Caco-2 (cell line): ENCODE measurements at regions not wholly inside any gene's neighbourhood (a gene's known extent, or its start where the extent isn't known, plus 50 kb on each side); places are given as distances from the start of the nearest gene placed in this dataset.

Experiments
- BruUV-seq: library from RNA; stranded (reverse); fragments of 400-500 nt; replicated peaks from 2 replicates; lab custom pipeline; 2021; lab: Mats Ljungman, UMichigan
- CTCF ChIA-PET: fragments of 300-600 bp; sonication (Branson Sonifier 250); formaldehyde crosslinking; loops from one replicate; lab custom pipeline; 2022; ENCODE audit warnings: antibody characterized with exemption; lab: Charles Lee
- POLR2A ChIA-PET: fragments of 300-600 bp; sonication (Branson Sonifier 250); formaldehyde crosslinking; loops from one replicate; lab custom pipeline; 2022; ENCODE audit warnings: antibody characterized with exemption; lab: Charles Lee
- DNase-seq, 2 experiments: peaks; one replicate each; pipeline versions ENCODE4 v3.0.0 to v3.0.0-alpha.2; 2020 to 2022
- H3K27me3 ChIP-seq: replicated peaks from 2 replicates; pipeline ENCODE4 v1.6.0; 2011; ENCODE audit warnings: low read length; ENCODE audit not compliant: control insufficient read depth, insufficient read depth
- H3K36me3 ChIP-seq: 2 replicates; pipeline ENCODE4 v1.5.1; 2011; ENCODE audit warnings: low read length; ENCODE audit not compliant: control insufficient read depth, insufficient read depth
- H3K4me1 ChIP-seq: fragments of 250-450 bp; sonication (Bioruptor Pico); 2 replicates; pipeline ENCODE4 v1.5.1; 2020; ENCODE audit warnings: mild to moderate bottlenecking
- H3K4me3 ChIP-seq: 2 replicates; pipeline ENCODE4 v1.5.1; 2011; ENCODE audit warnings: low read depth, mild to moderate bottlenecking, control low read depth, low read length
- H3K9me3 ChIP-seq: fragments of 250-450 bp; sonication (Bioruptor Pico); 2 replicates; pipeline ENCODE4 v1.5.1; 2020; ENCODE audit warnings: mild to moderate bottlenecking, moderate library complexity
- H3K27ac Mint-ChIP-seq: one replicate; pipeline ENCODE4 v1.8.0; 2022; ENCODE audit warnings: mixed read lengths; ENCODE audit not compliant: unreplicated experiment
- H3K27me3 Mint-ChIP-seq: one replicate; pipeline ENCODE4 v1.8.0; 2022; ENCODE audit warnings: mixed read lengths; ENCODE audit not compliant: insufficient read depth, unreplicated experiment
- H3K36me3 Mint-ChIP-seq: one replicate; pipeline ENCODE4 v1.8.0; 2022; ENCODE audit warnings: mild to moderate bottlenecking, mixed read lengths; ENCODE audit not compliant: insufficient read depth, unreplicated experiment
- H3K4me1 Mint-ChIP-seq: one replicate; pipeline ENCODE4 v1.8.0; 2022; ENCODE audit warnings: low read depth, mixed read lengths; ENCODE audit not compliant: unreplicated experiment
- H3K4me3 Mint-ChIP-seq: one replicate; pipeline ENCODE4 v1.8.0; 2022; ENCODE audit warnings: mild to moderate bottlenecking, moderate library complexity, mixed read lengths; ENCODE audit not compliant: unreplicated experiment
- H3K9me3 Mint-ChIP-seq: one replicate; pipeline ENCODE4 v1.8.0; 2022; ENCODE audit warnings: mixed read lengths; ENCODE audit not compliant: unreplicated experiment
- intact Hi-C: fragments of 100-400 bp; cut with micrococcal nuclease; formaldehyde crosslinking; loops from one replicate; pipeline ENCODE4 v1.10.0; 2022; ENCODE audit not compliant: unreplicated experiment
- TF ChIP-seq, protein P1 (sequence below), 2 experiments: fragments of 200-600 bp in 1 of 2; IDR thresholded peaks; 1 replicate in 1 of 2; 2 replicates in 1 of 2; pipeline versions ENCODE4 v1.5.1 to v1.8.0; 2011 to 2022; ENCODE audit warnings: antibody characterized with exemption in 1 of 2, control low read depth in 1 of 2, inconsistent platforms in 1 of 2, low read depth in 1 of 2, low read length in 1 of 2, mild to moderate bottlenecking in 1 of 2, moderate library complexity in 1 of 2; ENCODE audit not compliant: insufficient read depth in 1 of 2, severe bottlenecking in 1 of 2, unreplicated experiment in 1 of 2

DNA sequence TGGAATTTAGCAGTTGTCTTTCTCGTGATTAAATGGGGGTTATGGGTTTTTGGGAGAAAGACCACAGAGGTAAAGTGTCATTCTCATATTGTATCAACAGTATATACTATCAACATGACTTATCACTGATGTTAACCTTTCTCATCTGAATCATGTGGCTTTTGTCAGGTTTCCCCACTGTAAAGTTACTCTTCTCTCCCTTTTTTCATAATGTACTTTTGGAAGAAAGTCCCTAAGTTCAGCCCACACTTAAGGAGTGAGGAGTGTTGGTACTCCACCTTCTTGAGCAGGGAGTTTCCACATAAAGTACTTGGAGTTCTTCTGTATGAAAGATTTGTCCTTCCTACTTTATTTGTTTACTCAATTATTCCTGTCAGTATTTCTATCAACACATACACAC, 169.9 kb downstream of the ZNF330 start:
- no peak overlapping the region for H3K4me3 ChIP-seq
- ChIA-PET CTCF (no interaction called here), POLR2A (no interaction called here)
- peaks cover 7% of the 10 kb centered on the region for H3K27me3 Mint-ChIP-seq
- BruUV-seq, result no TSS peak
- no peak for DNase-seq
- TF ChIP-seq, protein P1, sequence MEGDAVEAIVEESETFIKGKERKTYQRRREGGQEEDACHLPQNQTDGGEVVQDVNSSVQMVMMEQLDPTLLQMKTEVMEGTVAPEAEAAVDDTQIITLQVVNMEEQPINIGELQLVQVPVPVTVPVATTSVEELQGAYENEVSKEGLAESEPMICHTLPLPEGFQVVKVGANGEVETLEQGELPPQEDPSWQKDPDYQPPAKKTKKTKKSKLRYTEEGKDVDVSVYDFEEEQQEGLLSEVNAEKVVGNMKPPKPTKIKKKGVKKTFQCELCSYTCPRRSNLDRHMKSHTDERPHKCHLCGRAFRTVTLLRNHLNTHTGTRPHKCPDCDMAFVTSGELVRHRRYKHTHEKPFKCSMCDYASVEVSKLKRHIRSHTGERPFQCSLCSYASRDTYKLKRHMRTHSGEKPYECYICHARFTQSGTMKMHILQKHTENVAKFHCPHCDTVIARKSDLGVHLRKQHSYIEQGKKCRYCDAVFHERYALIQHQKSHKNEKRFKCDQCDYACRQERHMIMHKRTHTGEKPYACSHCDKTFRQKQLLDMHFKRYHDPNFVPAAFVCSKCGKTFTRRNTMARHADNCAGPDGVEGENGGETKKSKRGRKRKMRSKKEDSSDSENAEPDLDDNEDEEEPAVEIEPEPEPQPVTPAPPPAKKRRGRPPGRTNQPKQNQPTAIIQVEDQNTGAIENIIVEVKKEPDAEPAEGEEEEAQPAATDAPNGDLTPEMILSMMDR (IDR thresholded peaks at IDR 0.05; ENCODE audit: insufficient read depth in 1 of 2, low read depth in 1 of 2, low read length in 1 of 2, severe bottlenecking in 1 of 2, unreplicated experiment in 1 of 2), result no peak
- H3K36me3 Mint-ChIP-seq, result no peaks in the 10 kb centered on the region
- H3K27me3 ChIP-seq, result no peaks in the 10 kb centered on the region
- H3K4me1 ChIP-seq, result no peaks in the 10 kb centered on the region
- no peak overlapping the region for H3K4me3 Mint-ChIP-seq
- no peaks in the 10 kb centered on the region for H3K9me3 Mint-ChIP-seq
- no peaks in the 10 kb centered on the region for H3K36me3 ChIP-seq
- intact Hi-C loops, result no loop called here
- no peak overlapping the region for H3K27ac Mint-ChIP-seq
- no peaks in the 10 kb centered on the region for H3K9me3 ChIP-seq
- no peaks in the 10 kb centered on the region for H3K4me1 Mint-ChIP-seq

DNA sequence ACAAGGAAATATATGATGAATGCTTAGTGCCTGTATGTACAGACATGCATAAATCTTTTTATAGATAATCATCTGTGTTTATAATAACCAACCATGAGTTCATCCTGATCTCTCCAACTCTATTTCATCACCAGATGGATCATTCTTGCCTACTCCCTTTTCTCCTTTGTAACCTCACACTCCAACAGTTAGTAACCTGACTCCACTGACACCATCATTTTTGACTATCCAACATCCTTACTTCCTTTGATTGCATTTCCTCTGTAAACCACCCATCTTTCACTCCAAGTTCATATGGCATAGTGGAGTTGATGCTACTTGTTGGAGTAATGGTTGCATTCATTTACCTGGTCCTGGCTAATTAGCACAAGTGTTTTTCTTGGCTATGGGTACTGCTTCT, 170.6 kb downstream of the ZNF330 start:
- Histone ChIP-seq H3K27me3 (no peaks in the 10 kb centered on the region), H3K9me3 (no peaks in the 10 kb centered on the region), H3K4me3 (no peak overlapping the region), H3K36me3 (no peaks in the 10 kb centered on the region), H3K4me1 (no peaks in the 10 kb centered on the region)
- no peak for DNase-seq
- CTCF ChIA-PET, result no interaction called here
- POLR2A ChIA-PET, result no interaction called here
- Mint-ChIP-seq H3K27me3 (peaks cover 7% of the 10 kb centered on the region), H3K36me3 (no peaks in the 10 kb centered on the region), H3K4me1 (no peaks in the 10 kb centered on the region), H3K4me3 (no peak overlapping the region), H3K9me3 (no peaks in the 10 kb centered on the region), H3K27ac (no peak overlapping the region)
- BruUV-seq, result no TSS peak
- TF ChIP-seq, protein P1 (IDR thresholded peaks at IDR 0.05; ENCODE audit: insufficient read depth in 1 of 2, low read depth in 1 of 2, low read length in 1 of 2, severe bottlenecking in 1 of 2, unreplicated experiment in 1 of 2), result no peak
- intact Hi-C loops, result no loop called here

GRCh38 chr4:141391771-141392170, 171.1 kb downstream of the ZNF330 start:
- Mint-ChIP-seq H3K4me3 (no peak overlapping the region), H3K36me3 (no peaks in the 10 kb centered on the region), H3K9me3 (no peaks in the 10 kb centered on the region), H3K27me3 (peaks cover 7% of the 10 kb centered on the region), H3K27ac (no peak overlapping the region), H3K4me1 (no peaks in the 10 kb centered on the region)
- BruUV-seq, result no TSS peak
- ChIA-PET CTCF (no interaction called here), POLR2A (no interaction called here)
- intact Hi-C loops, result no loop called here
- Histone ChIP-seq H3K4me3 (no peak overlapping the region), H3K9me3 (no peaks in the 10 kb centered on the region), H3K4me1 (no peaks in the 10 kb centered on the region), H3K36me3 (no peaks in the 10 kb centered on the region), H3K27me3 (no peaks in the 10 kb centered on the region)
- DNase-seq, result no peak
- TF ChIP-seq, protein P1 (IDR thresholded peaks at IDR 0.05; ENCODE audit: insufficient read depth in 1 of 2, low read depth in 1 of 2, low read length in 1 of 2, severe bottlenecking in 1 of 2, unreplicated experiment in 1 of 2), result no peak
